ENCODE measurements at regions not wholly inside any gene's neighbourhood (a gene's known extent, or its start where the extent isn't known, plus 50 kb on each side); places are given as distances from the start of the nearest gene placed in this dataset.

GRCh38 chr10:47241946-47242867 is 57.8 kb upstream of the GDF10 start:
- TF ChIP-seq CTCF (IDR thresholded peaks at IDR 0.05; ENCODE audit: low read length): no peak
- no peak for TF ChIP-seq EZH2 (IDR thresholded peaks at IDR 0.05; ENCODE audit: borderline replicate concordance, low read length)
